Putamen (tissue), 1 donor: ENCODE measurements at regions not wholly inside any gene's neighbourhood (a gene's known extent, or its start where the extent isn't known, plus 50 kb on each side); places are given as distances from the start of the nearest gene placed in this dataset.
"Not testable (repeated sequence)": the region's sequence is repeated elsewhere in the genome, so short reads cannot be mapped to it uniquely, and the experiment has no call there.

Experiments
- DNase-seq: peaks from one replicate; pipeline ENCODE4 v3.0.0-alpha.2; 2016; ENCODE audit warnings: low spot score

- DNase-seq: no peak
Observed at GRCh38 chr7:63045575-63045974, 953.1 kb upstream of the ZNF722 start.

GRCh38 chr7:63046612-63047011 lies 952.0 kb upstream of the ZNF722 start:
- no peak for DNase-seq

- DNase-seq: no peak
Observed at GRCh38 chr7:63047061-63047460, 951.6 kb upstream of the ZNF722 start.

GRCh38 chr7:63047546-63047945 lies 951.1 kb upstream of the ZNF722 start:
- DNase-seq: no peak

GRCh38 chr7:63054191-63054661 lies 944.4 kb upstream of the ZNF722 start:
- DNase-seq: no peak

- no peak for DNase-seq
Observed at GRCh38 chr7:63057265-63057664, 941.4 kb upstream of the ZNF722 start.

GRCh38 chr7:63060701-63061100 lies 937.9 kb upstream of the ZNF722 start:
- not testable (repeated sequence) for DNase-seq

GRCh38 chr7:63065684-63066083 lies 933.0 kb upstream of the ZNF722 start:
- no peak for DNase-seq

- DNase-seq: not testable (repeated sequence)
Observed at GRCh38 chr7:63066235-63066634, 932.4 kb upstream of the ZNF722 start.

GRCh38 chr7:63067897-63068585 lies 930.6 kb upstream of the ZNF722 start:
- peak; percentile 3 for DNase-seq

GRCh38 chr7:63070696-63071095 lies 928.0 kb upstream of the ZNF722 start:
- no peak for DNase-seq

- DNase-seq: no peak
Observed at GRCh38 chr7:63071396-63071795, 927.3 kb upstream of the ZNF722 start.

- no peak for DNase-seq
Observed at GRCh38 chr7:63071920-63072319, 926.7 kb upstream of the ZNF722 start.

GRCh38 chr7:63072806-63073205 lies 925.8 kb upstream of the ZNF722 start:
- no peak for DNase-seq

- DNase-seq: no peak
Observed at GRCh38 chr7:63073286-63073685, 925.4 kb upstream of the ZNF722 start.

GRCh38 chr7:63073736-63074135 lies 924.9 kb upstream of the ZNF722 start:
- no peak for DNase-seq

- DNase-seq: no peak
Observed at GRCh38 chr7:63077841-63078240, 920.8 kb upstream of the ZNF722 start.

GRCh38 chr7:63080406-63080805 lies 918.2 kb upstream of the ZNF722 start:
- DNase-seq: no peak

- no peak for DNase-seq
Observed at GRCh38 chr7:63080831-63081230, 917.8 kb upstream of the ZNF722 start.

GRCh38 chr7:63087575-63088190 lies 911.0 kb upstream of the ZNF722 start:
- DNase-seq: no peak

GRCh38 chr7:63092951-63093350 lies 905.7 kb upstream of the ZNF722 start:
- DNase-seq: no peak

GRCh38 chr7:63093481-63093880 lies 905.2 kb upstream of the ZNF722 start:
- no peak for DNase-seq

- no peak for DNase-seq
Observed at GRCh38 chr7:63096141-63096540, 902.5 kb upstream of the ZNF722 start.

GRCh38 chr7:63104666-63105065 lies 894.0 kb upstream of the ZNF722 start:
- no peak for DNase-seq
